Stomach (tissue), 4 donors: ENCODE measurements at regions not wholly inside any gene's neighbourhood (a gene's known extent, or its start where the extent isn't known, plus 50 kb on each side); places are given as distances from the start of the nearest gene placed in this dataset.

Source experiments
- CTCF ChIP-seq, 7 experiments: fragments of 450-650 bp in 4 of 7; fragments of 200-600 bp in 3 of 7; sonication (generic) in 3 of 7; IDR thresholded peaks; one replicate each; pipeline ENCODE4 v1.5.1; 2016 to 2019; ENCODE audit warnings: antibody characterized with exemption in 7 of 7, control low read depth in 2 of 7, mild to moderate bottlenecking in 1 of 7
- POLR2AphosphoS5 ChIP-seq, 3 donors: sonication (generic); formaldehyde crosslinking; IDR thresholded peaks; one replicate each; pipeline ENCODE4 v1.6.1; 2016; ENCODE audit warnings: antibody characterized with exemption in 3 of 3

- TF ChIP-seq CTCF (IDR thresholded peaks at IDR 0.05) (no peak), POLR2AphosphoS5 (IDR thresholded peaks at IDR 0.05) (no peak)
These were observed 204.2 kb downstream of the MBD2 start for GRCh38 chr18:54020156-54020745.
